ENCODE measurements at regions not wholly inside any gene's neighbourhood (a gene's known extent, or its start where the extent isn't known, plus 50 kb on each side); places are given as distances from the start of the nearest gene placed in this dataset.

DNA sequence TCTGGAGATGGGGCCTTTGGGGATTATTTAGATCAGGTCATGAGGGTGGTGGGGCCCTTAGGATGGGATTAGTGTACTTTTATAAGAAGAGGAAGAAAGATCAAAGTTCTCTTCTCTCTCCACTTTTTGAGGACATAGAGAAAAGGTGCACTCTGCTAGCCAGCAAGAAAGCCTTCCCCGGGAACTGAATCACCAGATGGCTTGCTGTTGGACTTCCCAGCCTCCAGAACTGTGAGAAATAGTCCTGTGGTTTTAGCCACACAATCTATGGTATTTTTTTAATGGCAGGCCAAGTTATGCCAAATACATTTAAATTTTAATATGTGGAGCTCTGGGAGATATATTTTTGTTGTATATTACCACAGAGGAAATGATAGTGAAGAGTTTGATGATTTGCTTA lies 385.8 kb downstream of the KLF12 start:
- TF ChIP-seq EP300 (IDR thresholded peaks at IDR 0.05) = no peak
- TF ChIP-seq, protein P1, sequence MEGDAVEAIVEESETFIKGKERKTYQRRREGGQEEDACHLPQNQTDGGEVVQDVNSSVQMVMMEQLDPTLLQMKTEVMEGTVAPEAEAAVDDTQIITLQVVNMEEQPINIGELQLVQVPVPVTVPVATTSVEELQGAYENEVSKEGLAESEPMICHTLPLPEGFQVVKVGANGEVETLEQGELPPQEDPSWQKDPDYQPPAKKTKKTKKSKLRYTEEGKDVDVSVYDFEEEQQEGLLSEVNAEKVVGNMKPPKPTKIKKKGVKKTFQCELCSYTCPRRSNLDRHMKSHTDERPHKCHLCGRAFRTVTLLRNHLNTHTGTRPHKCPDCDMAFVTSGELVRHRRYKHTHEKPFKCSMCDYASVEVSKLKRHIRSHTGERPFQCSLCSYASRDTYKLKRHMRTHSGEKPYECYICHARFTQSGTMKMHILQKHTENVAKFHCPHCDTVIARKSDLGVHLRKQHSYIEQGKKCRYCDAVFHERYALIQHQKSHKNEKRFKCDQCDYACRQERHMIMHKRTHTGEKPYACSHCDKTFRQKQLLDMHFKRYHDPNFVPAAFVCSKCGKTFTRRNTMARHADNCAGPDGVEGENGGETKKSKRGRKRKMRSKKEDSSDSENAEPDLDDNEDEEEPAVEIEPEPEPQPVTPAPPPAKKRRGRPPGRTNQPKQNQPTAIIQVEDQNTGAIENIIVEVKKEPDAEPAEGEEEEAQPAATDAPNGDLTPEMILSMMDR (IDR thresholded peaks at IDR 0.05) = no peak
